Endothelial cell of umbilical vein (primary cell): ENCODE measurements at regions not wholly inside any gene's neighbourhood (a gene's known extent, or its start where the extent isn't known, plus 50 kb on each side); places are given as distances from the start of the nearest gene placed in this dataset.

Experiments used
- EZH2 ChIP-seq: IDR thresholded peaks from 2 replicates; pipeline ENCODE4 v1.6.1; 2012; ENCODE audit warnings: borderline replicate concordance, low read depth, mild to moderate bottlenecking, moderate library complexity, low read length, inconsistent platforms; ENCODE audit not compliant: severe bottlenecking
- POLR2AphosphoS5 ChIP-seq: IDR thresholded peaks from 2 replicates; pipeline ENCODE4 v1.6.1; 2012; ENCODE audit warnings: low read depth, mild to moderate bottlenecking, control low read depth, low read length, moderate library complexity; ENCODE audit not compliant: insufficient read depth
- TF ChIP-seq, protein P1 (sequence below), 2 donors: IDR thresholded peaks; 1 replicate in 1 of 2; 2 replicates in 1 of 2; pipeline ENCODE4 v1.5.1; 2011; ENCODE audit warnings: low read length in 2 of 2, mild to moderate bottlenecking in 2 of 2, moderate library complexity in 2 of 2, control low read depth in 1 of 2, inconsistent platforms in 1 of 2, low read depth in 1 of 2; ENCODE audit not compliant: insufficient read depth in 1 of 2; ENCODE audit errors: extremely low read depth in 1 of 2
- TF ChIP-seq, protein P2 (sequence below): IDR thresholded peaks from 2 replicates; pipeline ENCODE4 v1.6.1; 2011; ENCODE audit not compliant: insufficient read depth, insufficient read length

DNA sequence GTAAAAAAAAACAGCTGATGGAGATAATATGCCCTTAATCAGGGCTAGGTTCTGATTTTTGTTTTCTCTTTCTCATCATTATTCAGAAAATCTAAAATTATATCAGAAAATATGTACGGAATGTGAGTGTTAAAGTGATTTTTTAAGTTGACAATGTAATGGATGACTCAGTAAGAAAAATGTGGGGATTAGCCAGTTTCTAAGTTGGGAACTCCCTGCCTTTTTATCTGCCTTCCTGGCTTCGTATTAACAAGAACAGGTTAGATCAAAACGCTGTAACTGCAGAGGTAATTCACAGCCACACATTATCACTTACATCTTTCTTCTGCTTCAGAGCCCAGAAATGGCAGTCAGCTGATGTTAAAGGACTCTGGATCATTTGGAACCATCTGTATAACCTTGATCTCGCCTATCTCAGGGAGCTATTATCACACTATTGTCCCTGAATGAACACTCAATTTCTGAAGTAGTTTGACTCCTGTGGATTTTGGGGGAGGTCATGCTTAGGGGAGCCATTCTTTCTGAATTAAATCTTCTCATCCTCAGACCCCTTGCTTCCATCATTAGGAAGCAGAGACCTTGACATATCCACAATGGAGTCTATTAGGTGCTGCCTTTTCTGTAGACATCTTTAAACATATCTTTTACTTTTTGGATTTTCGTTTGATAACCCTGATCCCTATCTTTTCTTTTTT lies 135.7 kb upstream of the SLC16A7 start:
- TF ChIP-seq, protein P1, sequence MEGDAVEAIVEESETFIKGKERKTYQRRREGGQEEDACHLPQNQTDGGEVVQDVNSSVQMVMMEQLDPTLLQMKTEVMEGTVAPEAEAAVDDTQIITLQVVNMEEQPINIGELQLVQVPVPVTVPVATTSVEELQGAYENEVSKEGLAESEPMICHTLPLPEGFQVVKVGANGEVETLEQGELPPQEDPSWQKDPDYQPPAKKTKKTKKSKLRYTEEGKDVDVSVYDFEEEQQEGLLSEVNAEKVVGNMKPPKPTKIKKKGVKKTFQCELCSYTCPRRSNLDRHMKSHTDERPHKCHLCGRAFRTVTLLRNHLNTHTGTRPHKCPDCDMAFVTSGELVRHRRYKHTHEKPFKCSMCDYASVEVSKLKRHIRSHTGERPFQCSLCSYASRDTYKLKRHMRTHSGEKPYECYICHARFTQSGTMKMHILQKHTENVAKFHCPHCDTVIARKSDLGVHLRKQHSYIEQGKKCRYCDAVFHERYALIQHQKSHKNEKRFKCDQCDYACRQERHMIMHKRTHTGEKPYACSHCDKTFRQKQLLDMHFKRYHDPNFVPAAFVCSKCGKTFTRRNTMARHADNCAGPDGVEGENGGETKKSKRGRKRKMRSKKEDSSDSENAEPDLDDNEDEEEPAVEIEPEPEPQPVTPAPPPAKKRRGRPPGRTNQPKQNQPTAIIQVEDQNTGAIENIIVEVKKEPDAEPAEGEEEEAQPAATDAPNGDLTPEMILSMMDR (IDR thresholded peaks at IDR 0.05; ENCODE audit: extremely low read depth in 1 of 2, insufficient read depth in 1 of 2, low read depth in 1 of 2, low read length in 2 of 2) = no peak
- TF ChIP-seq POLR2AphosphoS5 (no peak), EZH2 (no peak)
- TF ChIP-seq, protein P2, sequence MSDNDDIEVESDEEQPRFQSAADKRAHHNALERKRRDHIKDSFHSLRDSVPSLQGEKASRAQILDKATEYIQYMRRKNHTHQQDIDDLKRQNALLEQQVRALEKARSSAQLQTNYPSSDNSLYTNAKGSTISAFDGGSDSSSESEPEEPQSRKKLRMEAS = no peak
